Gastrocnemius medialis (tissue), 4 donors: ENCODE measurements at regions not wholly inside any gene's neighbourhood (a gene's known extent, or its start where the extent isn't known, plus 50 kb on each side); places are given as distances from the start of the nearest gene placed in this dataset.

Source experiments
- POLR2A ChIP-seq, 2 donors: fragments of 450-650 bp; IDR thresholded peaks; one replicate each; pipeline ENCODE4 v1.6.1; 2017; ENCODE audit warnings: antibody characterized with exemption in 2 of 2, mild to moderate bottlenecking in 2 of 2, moderate library complexity in 2 of 2
- TF ChIP-seq, protein P1 (sequence below), 5 experiments: fragments of 450-650 bp in 3 of 5; fragments of 200-600 bp in 2 of 5; sonication (generic) in 2 of 5; IDR thresholded peaks in 4 of 5; conservative IDR thresholded peaks in 1 of 5; 1 replicate in 4 of 5; 2 replicates in 1 of 5; pipeline ENCODE4 v1.5.1; 2016 to 2019; ENCODE audit warnings: antibody characterized with exemption in 5 of 5, mild to moderate bottlenecking in 3 of 5, moderate library complexity in 3 of 5

DNA sequence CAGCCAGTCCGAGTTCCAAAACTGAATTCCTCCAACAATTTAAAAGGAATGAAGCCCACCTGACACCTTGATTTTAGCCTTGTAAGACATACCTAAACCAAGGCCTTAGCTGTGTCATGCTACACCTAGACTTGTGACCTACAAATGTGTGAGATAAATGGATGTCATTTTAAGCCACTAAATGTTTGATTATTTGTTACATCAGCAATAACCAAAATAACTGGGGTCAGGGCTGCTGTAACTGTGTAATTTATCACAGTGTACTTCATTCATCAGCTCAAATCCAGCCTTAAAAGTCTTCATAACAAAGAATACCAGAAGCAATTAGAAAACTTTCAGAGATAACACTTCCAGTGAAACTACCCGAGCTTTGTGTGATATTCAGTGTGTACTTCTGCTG, 673.0 kb upstream of the ANO3 start:
- TF ChIP-seq, protein P1, sequence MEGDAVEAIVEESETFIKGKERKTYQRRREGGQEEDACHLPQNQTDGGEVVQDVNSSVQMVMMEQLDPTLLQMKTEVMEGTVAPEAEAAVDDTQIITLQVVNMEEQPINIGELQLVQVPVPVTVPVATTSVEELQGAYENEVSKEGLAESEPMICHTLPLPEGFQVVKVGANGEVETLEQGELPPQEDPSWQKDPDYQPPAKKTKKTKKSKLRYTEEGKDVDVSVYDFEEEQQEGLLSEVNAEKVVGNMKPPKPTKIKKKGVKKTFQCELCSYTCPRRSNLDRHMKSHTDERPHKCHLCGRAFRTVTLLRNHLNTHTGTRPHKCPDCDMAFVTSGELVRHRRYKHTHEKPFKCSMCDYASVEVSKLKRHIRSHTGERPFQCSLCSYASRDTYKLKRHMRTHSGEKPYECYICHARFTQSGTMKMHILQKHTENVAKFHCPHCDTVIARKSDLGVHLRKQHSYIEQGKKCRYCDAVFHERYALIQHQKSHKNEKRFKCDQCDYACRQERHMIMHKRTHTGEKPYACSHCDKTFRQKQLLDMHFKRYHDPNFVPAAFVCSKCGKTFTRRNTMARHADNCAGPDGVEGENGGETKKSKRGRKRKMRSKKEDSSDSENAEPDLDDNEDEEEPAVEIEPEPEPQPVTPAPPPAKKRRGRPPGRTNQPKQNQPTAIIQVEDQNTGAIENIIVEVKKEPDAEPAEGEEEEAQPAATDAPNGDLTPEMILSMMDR (IDR thresholded peaks at IDR 0.05 in 4 of 5, conservative IDR thresholded peaks at IDR 0.05 in 1 of 5), result no peak
- TF ChIP-seq POLR2A (IDR thresholded peaks at IDR 0.05), result no peak
